HG02571 (cell line): ENCODE measurements at regions not wholly inside any gene's neighbourhood (a gene's known extent, or its start where the extent isn't known, plus 50 kb on each side); places are given as distances from the start of the nearest gene placed in this dataset.
"Not testable (repeated sequence)": the region's sequence is repeated elsewhere in the genome, so short reads cannot be mapped to it uniquely, and the experiment has no call there.

Experiments used
- ATAC-seq: cut with Tn5 transposase; IDR thresholded peaks from one replicate; pipeline ENCODE4 v1.9.1; 2021; ENCODE audit warnings: mild to moderate bottlenecking, moderate library complexity; ENCODE audit not compliant: unreplicated experiment

DNA sequence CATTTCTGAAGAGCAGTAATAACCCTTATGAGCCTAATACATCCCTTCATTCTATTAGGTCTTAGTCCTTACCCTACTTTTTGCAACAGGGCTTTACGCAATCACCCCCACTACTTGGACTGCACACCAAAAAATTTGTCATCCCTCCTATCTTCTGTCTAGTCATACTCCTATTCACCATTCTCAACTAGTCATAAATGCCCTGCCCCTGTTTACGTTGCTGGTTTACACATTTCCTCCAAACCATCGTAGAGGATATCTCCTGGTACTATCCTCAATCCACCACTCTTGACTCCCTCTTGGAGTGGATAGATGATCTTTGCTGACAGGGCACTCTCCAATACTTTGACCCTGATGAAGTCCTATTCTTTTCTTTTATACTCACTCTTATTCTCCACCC lies 98.2 kb upstream of the CCNG1 start:
- no peak for ATAC-seq

DNA sequence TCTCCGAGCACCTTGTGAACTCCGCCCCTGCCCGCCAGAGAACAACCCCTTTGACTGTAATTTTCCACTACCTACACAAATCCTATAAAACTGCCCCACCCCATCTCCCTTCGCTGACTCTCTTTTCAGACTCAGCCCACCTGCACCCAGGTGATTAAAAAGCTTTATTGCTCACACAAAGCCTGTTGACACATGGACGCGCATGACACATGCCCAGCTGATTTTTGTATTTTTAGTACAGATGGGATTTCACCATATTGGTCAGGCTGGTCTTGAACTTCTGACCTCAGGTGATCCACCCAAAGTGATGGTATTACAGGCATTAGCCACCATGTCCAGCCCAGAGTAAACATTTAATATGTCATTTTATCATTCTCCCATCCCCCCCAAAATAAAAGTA lies 97.0 kb upstream of the CCNG1 start:
- not testable (repeated sequence) for ATAC-seq

DNA sequence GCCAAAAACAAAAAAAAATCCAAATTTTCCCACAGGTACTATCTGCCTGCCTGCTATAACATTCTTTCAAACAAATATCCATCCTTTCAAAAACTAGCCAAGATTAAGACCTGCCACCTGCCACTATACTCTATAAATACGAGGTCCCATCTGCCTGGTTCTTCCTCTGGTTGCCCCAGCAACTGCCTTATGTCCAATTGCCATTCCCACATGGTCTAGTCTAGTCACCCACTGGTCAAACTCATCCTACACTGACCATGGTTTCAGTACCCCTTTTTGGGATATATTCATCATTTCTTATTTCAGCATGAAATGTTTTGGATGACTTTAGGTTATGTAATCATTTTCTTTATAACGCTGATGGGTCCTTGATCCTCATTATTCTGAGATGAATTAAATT lies 95.1 kb upstream of the CCNG1 start:
- ATAC-seq, result no peak

DNA sequence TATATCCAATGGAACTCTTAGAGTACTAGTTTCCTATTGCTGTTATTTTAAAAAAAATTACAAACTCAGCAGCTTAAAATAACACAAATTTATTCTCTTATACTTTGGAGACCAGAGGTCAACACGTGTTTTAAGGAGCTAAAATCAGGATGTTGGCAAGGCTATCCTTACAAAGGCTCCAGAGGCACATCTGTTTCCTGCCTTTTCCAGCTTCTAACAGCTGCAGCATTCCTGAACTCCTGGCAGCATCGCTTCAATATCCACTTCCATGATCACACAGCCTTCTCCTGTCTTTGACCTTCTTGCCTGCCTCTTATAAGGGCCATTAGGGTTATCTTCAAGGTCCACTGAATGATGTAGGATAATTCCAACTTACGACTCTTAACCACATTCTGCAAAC lies 92.2 kb upstream of the CCNG1 start:
- ATAC-seq, result no peak

DNA sequence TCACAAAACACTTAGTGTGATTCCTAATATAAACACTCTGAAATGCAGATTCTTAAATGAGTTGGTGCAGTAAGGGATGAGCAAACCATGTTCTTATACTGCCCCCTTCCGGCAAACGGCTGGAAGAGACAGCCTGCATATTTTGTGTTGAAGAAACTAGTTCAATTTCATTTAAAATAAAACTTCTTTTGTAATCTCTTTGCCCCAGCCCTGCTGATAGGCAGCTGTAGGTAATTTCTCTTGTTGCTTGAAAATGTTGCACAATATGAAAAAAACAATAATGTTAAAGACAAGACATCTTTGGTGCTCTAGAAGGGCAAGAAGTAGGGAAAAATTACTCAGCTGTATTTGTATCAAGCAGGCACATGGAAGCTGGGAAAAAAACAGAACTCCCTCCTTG lies 89.7 kb upstream of the CCNG1 start:
- peak; percentile 78 for ATAC-seq

DNA sequence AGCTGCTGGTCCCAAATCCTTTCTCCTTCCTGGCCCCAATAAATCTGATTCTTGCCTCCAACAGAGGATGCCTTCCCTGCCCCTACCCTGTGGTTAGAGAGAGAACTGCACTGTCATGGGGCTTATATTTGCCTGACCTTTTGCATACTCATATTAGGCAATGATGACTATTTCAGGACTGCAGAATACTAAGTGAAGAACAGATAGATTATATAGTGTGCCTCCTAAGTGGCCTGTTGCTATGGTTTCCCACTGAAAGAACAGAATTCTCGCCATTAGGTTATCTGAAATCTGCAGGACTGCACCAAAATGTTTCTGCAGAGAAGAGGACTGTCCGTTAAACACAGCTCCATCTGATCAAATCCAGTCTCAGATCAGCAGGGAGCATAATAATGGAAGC lies 87.3 kb upstream of the CCNG1 start:
- ATAC-seq, result no peak

- no peak for ATAC-seq
Measured at GRCh38 chr5:163352531-163352930, 84.9 kb upstream of the CCNG1 start.

DNA sequence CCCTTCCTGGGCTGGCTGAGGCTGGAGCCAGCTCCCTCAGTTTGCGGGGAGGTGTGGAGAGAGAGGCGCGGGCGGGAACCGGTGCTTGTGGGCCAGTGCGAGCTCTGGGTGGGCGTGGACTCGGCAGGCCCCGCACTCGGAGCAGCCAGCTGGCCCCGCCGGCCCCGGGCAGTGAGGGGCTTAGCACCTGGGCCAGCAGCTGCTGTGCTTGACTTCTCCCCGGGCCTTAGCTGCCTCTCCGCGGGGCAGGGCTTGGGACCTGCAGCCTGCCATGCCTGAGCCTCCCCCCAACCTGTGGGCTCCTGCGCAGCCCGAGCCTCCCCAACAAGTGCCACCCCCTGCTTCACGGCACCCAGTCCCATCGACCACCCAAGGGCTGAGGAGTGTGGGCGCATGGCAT lies 81.6 kb upstream of the CCNG1 start:
- ATAC-seq, result not testable (repeated sequence)

DNA sequence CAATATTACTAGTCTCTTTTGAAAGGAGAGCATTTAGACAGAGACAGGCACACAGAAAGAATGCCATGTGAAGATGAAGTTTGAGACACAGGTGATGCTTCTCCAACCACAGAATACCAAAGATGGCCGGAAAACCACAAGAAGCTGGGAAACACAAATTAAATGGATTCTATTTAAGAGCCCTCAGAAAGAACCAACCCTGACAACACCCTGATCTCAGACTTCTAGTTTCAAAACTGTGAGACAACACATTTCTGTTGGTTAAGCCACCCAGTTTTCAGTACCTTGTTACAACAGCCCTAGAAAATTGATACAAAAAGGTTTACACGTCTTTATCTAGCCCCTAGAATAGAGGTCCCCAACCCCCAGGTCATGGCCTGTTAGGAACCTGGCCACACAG lies 79.8 kb upstream of the CCNG1 start:
- ATAC-seq, result no peak

- ATAC-seq, result no peak
Measured at GRCh38 chr5:163360656-163361055, 76.7 kb upstream of the CCNG1 start.

GRCh38 chr5:163361450-163361849 lies 75.9 kb upstream of the CCNG1 start:
- no peak for ATAC-seq

DNA sequence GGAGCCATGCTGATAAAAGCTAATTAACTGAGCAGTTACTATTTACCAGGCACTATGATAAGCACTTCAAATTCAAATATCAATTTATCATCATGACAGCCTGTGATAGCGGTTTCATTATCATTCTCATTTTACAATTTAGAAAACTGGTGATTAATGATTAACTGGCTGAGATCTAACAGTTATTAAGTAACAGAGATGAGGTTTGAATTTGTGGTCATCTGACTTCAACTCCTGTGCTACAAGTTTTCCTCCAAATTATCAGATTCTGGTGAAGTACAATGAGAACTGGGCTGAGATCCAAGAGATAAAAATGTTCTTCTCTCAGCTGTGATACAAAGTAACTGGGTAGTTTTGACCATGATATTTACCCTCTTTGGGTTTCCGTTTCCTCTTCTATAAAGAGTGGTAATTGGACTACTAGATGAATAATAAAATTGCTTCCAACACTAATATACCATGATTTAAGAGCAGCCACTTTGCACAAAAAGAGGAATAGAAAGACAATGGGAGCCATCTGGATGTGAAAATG lies 74.5 kb upstream of the CCNG1 start:
- ATAC-seq, result no peak

- no peak for ATAC-seq
Measured at GRCh38 chr5:163363389-163363788, 74.0 kb upstream of the CCNG1 start.

GRCh38 chr5:163366757-163367156 lies 70.6 kb upstream of the CCNG1 start:
- no peak for ATAC-seq

- no peak for ATAC-seq
Measured at GRCh38 chr5:163369776-163370385, 67.5 kb upstream of the CCNG1 start.

DNA sequence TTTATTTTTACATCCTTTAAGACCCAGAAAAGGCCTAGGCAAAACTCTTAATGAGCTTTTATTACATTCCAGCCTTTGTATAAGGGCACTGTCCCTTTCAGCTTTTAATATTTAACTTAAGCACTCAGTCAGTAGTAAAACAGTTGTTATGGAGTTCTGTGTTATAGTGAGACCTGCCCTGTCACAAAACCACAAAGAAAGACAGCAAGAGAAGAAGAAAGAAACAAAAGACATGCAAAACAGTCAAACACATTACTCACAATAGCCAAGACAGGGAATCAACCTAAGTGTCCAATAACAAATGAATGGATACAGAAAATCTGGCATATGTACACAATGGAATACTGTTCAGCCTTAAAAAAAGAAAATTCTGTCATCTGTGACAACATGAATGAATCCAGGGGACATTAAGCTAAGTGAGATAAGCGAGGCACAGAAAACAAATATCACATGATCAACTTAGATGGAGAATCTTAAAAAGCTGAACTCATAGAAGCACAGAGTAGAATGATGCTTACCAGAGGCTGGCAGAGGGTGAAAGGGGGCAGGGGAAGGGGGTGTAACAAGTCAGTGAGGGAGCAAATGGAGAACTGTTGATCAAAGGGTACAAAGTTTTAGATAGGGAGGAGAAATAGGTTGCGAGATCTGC lies 63.8 kb upstream of the CCNG1 start:
- ATAC-seq, result no peak

GRCh38 chr5:163377982-163378381 lies 59.4 kb upstream of the CCNG1 start:
- ATAC-seq, result no peak

GRCh38 chr5:163379298-163380155 lies 57.9 kb upstream of the CCNG1 start:
- ATAC-seq, result no peak

GRCh38 chr5:163381832-163382231 lies 55.6 kb upstream of the CCNG1 start:
- no peak for ATAC-seq

GRCh38 chr5:163383754-163384153 lies 53.6 kb upstream of the CCNG1 start:
- ATAC-seq, result no peak

GRCh38 chr5:163384669-163385068 lies 52.7 kb upstream of the CCNG1 start:
- ATAC-seq, result no peak

DNA sequence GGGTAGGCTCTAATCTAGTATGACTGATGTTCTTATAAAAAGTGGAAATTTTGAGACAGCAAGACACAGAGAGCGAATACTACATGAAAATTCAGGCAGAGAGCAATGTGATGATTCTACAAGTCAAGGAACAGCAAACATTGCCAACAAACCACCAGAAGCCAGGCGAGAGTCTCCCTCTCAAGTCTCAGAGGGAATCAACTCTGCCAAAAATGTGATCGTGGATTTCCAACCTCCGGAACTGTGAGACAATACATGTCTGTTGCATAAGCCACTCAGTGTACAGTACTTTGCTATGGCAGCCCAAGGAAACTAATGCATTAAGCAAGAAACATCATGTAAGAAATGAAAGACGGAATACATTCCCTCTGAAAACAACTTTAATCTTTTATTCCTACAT lies 52.1 kb upstream of the CCNG1 start:
- ATAC-seq, result no peak
